Posterior cingulate gyrus (tissue), 11 donors: ENCODE measurements at regions not wholly inside any gene's neighbourhood (a gene's known extent, or its start where the extent isn't known, plus 50 kb on each side); places are given as distances from the start of the nearest gene placed in this dataset.

Experiments used
- DNase-seq, 10 donors: peaks; one replicate each; pipeline versions ENCODE4 v3.0.0 to v3.0.0-alpha.2; 2020 to 2021; ENCODE audit warnings: mixed read lengths in 3 of 10
- intact Hi-C: fragments of 100-400 bp; cut with DNase I; formaldehyde crosslinking; loops from one replicate; pipeline ENCODE4 v1.15.1; 2023

- DNase-seq: no peak
- intact Hi-C loops: no loop called here
These were observed 93.0 kb downstream of the PPP1R3A start for GRCh38 chr7:113825832-113826231.

- no peak for DNase-seq
- intact Hi-C loops: no loop called here
These were observed 94.5 kb downstream of the PPP1R3A start for GRCh38 chr7:113824117-113824823.

GRCh38 chr7:113819474-113819873 is 99.3 kb downstream of the PPP1R3A start:
- DNase-seq: no peak
- intact Hi-C loops: no loop called here

GRCh38 chr7:113816639-113817038 is 102.2 kb downstream of the PPP1R3A start:
- intact Hi-C loops: no loop called here
- DNase-seq: no peak

DNA sequence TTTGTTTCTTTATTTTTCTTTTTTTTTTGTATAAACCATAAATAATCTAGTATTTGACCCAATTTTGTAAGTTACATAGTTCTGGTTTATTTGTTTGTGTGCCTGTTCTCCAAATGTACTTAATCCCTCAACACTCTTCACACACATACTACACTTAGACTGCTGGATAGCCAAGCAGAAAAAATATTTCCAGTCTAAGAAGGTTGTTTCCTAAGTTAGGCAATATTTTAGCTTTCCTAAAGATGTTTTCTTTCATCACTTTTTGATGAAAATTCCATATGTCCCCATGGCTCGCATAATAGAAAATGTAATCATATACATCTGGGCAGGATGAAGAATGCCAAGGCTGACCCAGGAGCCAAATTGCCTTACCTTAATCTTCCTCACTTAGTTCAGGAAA is 105.3 kb downstream of the PPP1R3A start:
- DNase-seq: no peak
- intact Hi-C loops: no loop called here

DNA sequence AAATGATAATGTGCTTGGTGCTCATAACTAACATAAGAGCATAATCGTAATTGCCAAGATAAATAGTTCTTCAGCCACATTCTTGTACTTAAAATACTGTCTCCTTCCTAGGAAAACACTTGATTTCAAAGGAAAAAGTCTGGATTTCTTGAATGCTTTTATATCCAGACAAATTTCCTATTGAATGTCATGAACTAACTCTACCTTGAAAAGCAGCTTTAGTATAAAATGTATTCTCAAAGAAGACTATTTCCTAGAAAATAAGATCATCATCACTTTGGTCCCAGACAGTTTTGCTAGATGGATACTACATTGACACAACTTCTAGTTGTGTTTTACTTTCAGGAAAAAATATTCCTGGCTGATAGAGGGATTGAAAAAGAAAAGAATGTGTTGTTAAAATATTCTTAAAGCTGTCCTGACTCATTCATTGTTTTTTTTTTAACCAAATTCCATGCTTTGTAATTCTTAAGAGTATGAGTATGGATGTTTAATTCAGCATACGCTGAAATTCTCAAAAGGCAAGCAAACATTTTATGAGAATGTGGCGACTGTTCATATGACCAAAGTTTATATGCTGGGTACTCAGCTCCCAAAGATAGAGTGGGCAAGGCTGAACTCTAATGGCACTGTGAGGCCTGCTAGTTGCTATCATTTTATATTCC is 106.1 kb downstream of the PPP1R3A start:
- DNase-seq: no peak
- intact Hi-C loops: no loop called here

- DNase-seq: no peak
These were observed 108.6 kb downstream of the PPP1R3A start for GRCh38 chr7:113810080-113810744.

DNA sequence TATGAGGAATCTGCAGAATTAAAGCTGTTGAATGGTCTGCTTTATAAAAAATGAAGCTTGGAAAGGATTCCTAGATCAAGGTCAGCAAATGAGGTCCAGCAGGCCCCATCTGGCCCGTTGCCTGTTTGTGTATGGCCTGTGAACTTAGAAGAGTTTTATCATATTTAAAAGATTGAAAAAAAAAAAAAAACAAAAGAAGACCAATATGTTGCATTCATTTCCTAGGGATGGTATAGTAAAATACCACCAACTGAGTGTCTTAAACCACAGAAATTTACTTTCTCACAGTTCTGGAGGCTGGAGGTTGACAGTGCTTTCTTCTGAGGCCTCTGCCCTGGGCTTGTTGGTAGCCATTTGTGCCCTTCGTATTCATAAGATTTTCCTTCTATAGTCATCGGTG is 109.2 kb downstream of the PPP1R3A start:
- no peak for DNase-seq
- intact Hi-C loops: no loop called here

More at GRCh38 chr7:113810080-113810744, 108.6 kb downstream of the PPP1R3A start:
- intact Hi-C loops: no loop called here

GRCh38 chr7:113806633-113807327 is 112.0 kb downstream of the PPP1R3A start:
- DNase-seq: no peak
- intact Hi-C loops: no loop called here

GRCh38 chr7:113805976-113806375 is 112.8 kb downstream of the PPP1R3A start:
- DNase-seq: no peak
- intact Hi-C loops: no loop called here

- intact Hi-C loops: no loop called here
These were observed 114.2 kb downstream of the PPP1R3A start for GRCh38 chr7:113804475-113805095.

DNA sequence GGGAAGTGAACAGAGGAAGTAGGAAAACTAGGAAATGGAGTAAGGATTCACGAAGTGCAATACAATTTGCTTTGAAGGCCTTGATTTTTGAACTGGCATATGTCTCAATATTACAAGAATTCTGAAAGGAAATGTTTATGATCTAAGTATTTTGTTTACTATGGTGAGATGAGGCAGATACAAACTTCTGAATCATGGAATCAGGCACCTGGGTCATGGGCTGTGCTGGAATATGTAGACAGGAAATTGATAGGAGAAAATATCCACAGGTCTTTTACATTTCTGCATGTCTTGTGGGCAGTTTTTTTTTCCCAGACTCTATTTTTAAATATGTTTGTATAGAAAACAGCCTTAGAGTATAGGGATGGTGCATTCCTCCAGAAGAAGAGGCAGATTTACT is 117.1 kb downstream of the PPP1R3A start:
- DNase-seq: no peak
- intact Hi-C loops: no loop called here

More at GRCh38 chr7:113804475-113805095, 114.2 kb downstream of the PPP1R3A start:
- DNase-seq: no peak

- intact Hi-C loops: no loop called here
- DNase-seq: no peak
These were observed 118.0 kb downstream of the PPP1R3A start for GRCh38 chr7:113800826-113801225.

GRCh38 chr7:113799896-113800295 is 118.9 kb downstream of the PPP1R3A start:
- no peak for DNase-seq

DNA sequence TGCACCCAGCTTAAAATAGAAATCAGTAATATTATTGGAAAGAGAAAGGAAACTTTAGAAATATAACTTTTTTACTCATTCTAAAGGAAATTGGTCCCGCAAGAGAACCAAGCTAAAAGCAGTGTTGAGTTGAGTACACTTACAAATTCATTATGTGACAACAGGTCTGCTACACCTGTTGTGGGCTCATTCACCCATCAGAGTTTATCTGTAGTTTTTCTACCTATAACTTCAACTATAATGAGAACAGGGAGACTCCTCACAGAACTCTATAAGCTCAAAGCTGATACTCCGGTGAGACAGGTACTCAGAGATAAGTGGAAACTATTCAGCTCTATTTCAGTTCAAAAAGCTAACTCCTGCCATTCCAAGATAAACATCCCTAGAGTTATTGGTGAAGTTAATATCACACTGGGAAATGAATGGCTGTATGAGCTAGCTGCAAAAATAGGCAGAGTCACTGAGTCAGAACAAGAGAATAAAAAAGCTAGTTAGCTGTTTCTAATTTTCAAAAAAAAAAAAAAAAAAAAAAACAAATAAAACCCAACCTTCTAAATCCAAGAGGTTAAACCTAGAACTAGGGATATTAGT is 121.3 kb downstream of the PPP1R3A start:
- no peak for DNase-seq
- intact Hi-C loops: no loop called here

More at GRCh38 chr7:113799896-113800295, 118.9 kb downstream of the PPP1R3A start:
- intact Hi-C loops: no loop called here

DNA sequence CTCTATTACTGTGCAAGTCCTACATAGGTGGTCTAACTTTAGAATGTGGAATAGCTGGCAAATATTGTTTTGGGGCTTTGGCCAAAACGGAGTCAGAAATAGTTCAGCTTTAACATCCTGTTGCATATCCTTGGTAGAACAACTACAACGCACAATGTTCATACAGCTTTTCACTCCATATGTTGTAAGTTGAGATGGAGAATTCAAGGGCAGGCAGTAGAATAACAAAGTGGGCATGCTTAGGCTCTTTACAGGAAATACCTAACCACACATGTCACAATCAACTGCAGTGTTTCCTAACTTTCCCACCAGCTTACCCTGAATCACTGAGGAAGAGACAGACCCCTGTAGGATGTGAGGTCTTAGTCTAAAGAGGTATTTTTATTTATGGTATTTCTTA is 122.3 kb downstream of the PPP1R3A start:
- no peak for DNase-seq
- intact Hi-C loops: no loop called here

GRCh38 chr7:113794573-113794972 is 124.2 kb downstream of the PPP1R3A start:
- no peak for DNase-seq
- intact Hi-C loops: no loop called here

DNA sequence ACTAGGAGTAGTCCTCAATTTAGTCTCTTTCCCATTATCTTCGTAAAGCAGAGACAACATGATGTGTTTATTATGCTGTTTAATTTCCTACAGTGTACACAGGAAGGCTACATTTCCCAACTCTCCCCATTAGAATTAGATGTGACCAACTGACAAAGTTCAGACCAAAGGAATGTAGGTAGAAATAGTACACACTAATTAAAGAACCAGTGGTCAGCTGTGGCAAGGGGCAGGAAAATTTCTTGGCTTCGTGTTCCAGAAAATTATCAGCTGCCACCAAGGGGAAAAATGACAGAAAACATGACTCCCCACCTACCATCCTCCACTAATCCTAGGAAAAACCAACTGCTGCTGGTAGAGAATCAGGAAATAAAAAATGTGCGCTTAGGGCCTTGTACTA is 125.6 kb downstream of the PPP1R3A start:
- intact Hi-C loops: no loop called here
- no peak for DNase-seq

DNA sequence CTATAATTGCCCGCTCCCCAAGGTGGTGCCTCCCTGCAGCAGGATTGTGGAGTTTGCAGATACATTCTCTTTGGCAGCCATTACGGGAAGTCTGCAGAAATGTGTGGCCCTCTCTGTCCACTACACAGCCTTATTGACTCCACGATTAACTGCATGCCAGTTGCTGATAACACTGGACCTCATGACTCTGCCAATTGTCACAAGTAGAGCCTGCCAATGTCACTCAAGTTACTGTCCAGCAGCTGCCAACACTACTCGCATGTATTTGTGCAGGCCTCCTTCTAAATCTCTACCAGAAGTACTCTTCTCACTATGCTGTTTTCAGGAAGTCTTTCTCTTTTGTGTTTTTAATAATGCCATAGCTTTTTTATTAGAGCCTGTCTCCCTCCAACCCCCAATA is 128.8 kb downstream of the PPP1R3A start:
- intact Hi-C loops: no loop called here
- no peak for DNase-seq

- intact Hi-C loops: no loop called here
- no peak for DNase-seq
These were observed 131.7 kb downstream of the PPP1R3A start for GRCh38 chr7:113787106-113787505.
